GM12878 (cell line): ENCODE measurements at regions not wholly inside any gene's neighbourhood (a gene's known extent, or its start where the extent isn't known, plus 50 kb on each side); places are given as distances from the start of the nearest gene placed in this dataset.
A peak's percentile ranks its signal among the peaks of the same experiment; 100 is the strongest.

ENCODE experiments used
- ATAC-seq: fragments of 200-7000 bp; cut with Tn5 transposase; 3 replicates; pipeline ENCODE4 v1.9.1; 2020; ENCODE audit warnings: mild to moderate bottlenecking, moderate library complexity
- BruUV-seq: library from RNA; stranded (reverse); fragments of 400-500 nt; replicated peaks from 2 replicates; lab custom pipeline; 2021; lab: Mats Ljungman, UMichigan
- CTCF ChIA-PET: fragments of 300-600 bp; sonication (Branson Sonifier 250); formaldehyde crosslinking; extraction: SDS; loops from one replicate; lab custom pipeline; 2021; ENCODE audit warnings: inconsistent platforms; lab: Yijun Ruan, JAX
- POLR2A ChIA-PET: fragments of 350-600 bp; formaldehyde crosslinking; extraction: SDS; loops from one replicate; lab custom pipeline; 2021; ENCODE audit warnings: inconsistent platforms; lab: Charles Lee
- RAD21 ChIA-PET: fragments of 300-600 bp; sonication (Branson Sonifier 250); formaldehyde crosslinking; loops from one replicate; lab custom pipeline; 2023; ENCODE audit warnings: antibody characterized with exemption; ENCODE audit not compliant: unreplicated experiment; lab: Charles Lee
- SMC1A ChIA-PET: fragments of 300-600 bp; sonication (Branson Sonifier 250); formaldehyde crosslinking; loops from one replicate; lab custom pipeline; 2023; ENCODE audit not compliant: unreplicated experiment, uncharacterized antibody; lab: Charles Lee
- DNase-seq: peaks from one replicate; pipeline ENCODE4 v3.0.0-alpha.2; 2011; ENCODE audit warnings: low read depth, low spot score
- FAIRE-seq: peaks from 3 replicates; lab custom pipeline; 2011; peaks lifted over from hg19 to GRCh38; lab: Jason Lieb, UNC
- H2AFZ ChIP-seq: 2 replicates; pipeline ENCODE4 v1.6.0; 2011; ENCODE audit warnings: low read depth, low read length, control low read depth; ENCODE audit not compliant: control insufficient read depth
- H3K27ac ChIP-seq: 2 replicates; pipeline ENCODE4 v1.5.1; 2011; ENCODE audit warnings: control low read depth; ENCODE audit not compliant: control insufficient read depth, insufficient read depth
- H3K27me3 ChIP-seq, 2 experiments: replicated peaks in 1 of 2; 2 replicates each; pipeline versions ENCODE4 v1.6.0 to v1.6.1; 2011; ENCODE audit warnings: low read length in 1 of 2; ENCODE audit not compliant: control insufficient read depth in 2 of 2, insufficient read depth in 2 of 2
- H3K36me3 ChIP-seq, 2 experiments: 2 replicates each; pipeline ENCODE4 v1.5.1; 2011; ENCODE audit warnings: low read length in 1 of 2; ENCODE audit not compliant: control insufficient read depth in 2 of 2, insufficient read depth in 2 of 2
- H3K4me1 ChIP-seq: 2 replicates; pipeline ENCODE4 v1.6.1; 2011; ENCODE audit warnings: mild to moderate bottlenecking, low read length, moderate library complexity, mixed read lengths; ENCODE audit not compliant: control insufficient read depth, insufficient read depth
- H3K4me2 ChIP-seq: 2 replicates; pipeline ENCODE4 v1.6.0; 2011; ENCODE audit warnings: control low read depth; ENCODE audit not compliant: control insufficient read depth, insufficient read depth
- H3K4me3 ChIP-seq: fragments of 200-600 bp; sonication (generic); 2 replicates; pipeline ENCODE4 v1.5.1; 2016
- H3K79me2 ChIP-seq: 2 replicates; pipeline ENCODE4 v1.6.0; 2011; ENCODE audit warnings: low read length; ENCODE audit not compliant: control insufficient read depth, insufficient read depth
- H3K9ac ChIP-seq: 2 replicates; pipeline ENCODE4 v1.8.0; 2011; ENCODE audit warnings: low read length, control low read depth, mixed read lengths; ENCODE audit not compliant: control insufficient read depth, insufficient read depth
- H3K9me3 ChIP-seq: replicated peaks from 3 replicates; pipeline ENCODE4 v1.5.1; 2011; ENCODE audit warnings: mild to moderate bottlenecking, low read length; ENCODE audit not compliant: control insufficient read depth, insufficient read depth
- H4K20me1 ChIP-seq: 2 replicates; pipeline ENCODE4 v1.6.0; 2011; ENCODE audit not compliant: control insufficient read depth, insufficient read depth
- ATF7 ChIP-seq: fragments of 450-650 bp; IDR thresholded peaks from 2 replicates; pipeline ENCODE4 v1.6.1; 2016; ENCODE audit warnings: low read depth, mild to moderate bottlenecking
- BCL11A ChIP-seq: IDR thresholded peaks from 2 replicates; pipeline ENCODE4 v1.6.1; 2011; ENCODE audit warnings: low read depth, low read length
- CTCF ChIP-seq, 3 experiments: IDR thresholded peaks in 2 of 3; conservative IDR thresholded peaks in 1 of 3; 2 replicates each; pipeline ENCODE4 v1.5.1; 2011; ENCODE audit warnings: low read depth in 3 of 3, low read length in 3 of 3, mild to moderate bottlenecking in 3 of 3, control low read depth in 2 of 3, moderate library complexity in 2 of 3, inconsistent platforms in 1 of 3, mixed read lengths in 1 of 3; ENCODE audit not compliant: control insufficient read depth in 2 of 3, insufficient read depth in 1 of 3; ENCODE audit errors: extremely low read depth in 1 of 3
- GABPA ChIP-seq: IDR thresholded peaks from 2 replicates; pipeline ENCODE4 v1.6.1; 2014; ENCODE audit warnings: antibody characterized with exemption, low read depth, mild to moderate bottlenecking, inconsistent platforms
- KDM1A ChIP-seq: fragments of 200-600 bp; sonication (generic); IDR thresholded peaks from 2 replicates; pipeline ENCODE4 v1.6.1; 2016; ENCODE audit warnings: borderline replicate concordance
- POU2F2 ChIP-seq: IDR thresholded peaks from 3 replicates; pipeline ENCODE4 v1.6.1; 2011; ENCODE audit warnings: low read depth, mild to moderate bottlenecking, low read length, borderline replicate concordance
- RAD21 ChIP-seq: IDR thresholded peaks from 2 replicates; pipeline ENCODE4 v1.6.1; 2011; ENCODE audit warnings: mild to moderate bottlenecking, low read depth, low read length, moderate library complexity; ENCODE audit not compliant: insufficient read depth
- SMC3 ChIP-seq: IDR thresholded peaks from 2 replicates; pipeline ENCODE4 v1.6.1; 2011; ENCODE audit warnings: low read length, improper control_type of control experiment, borderline replicate concordance
- WGBS: methylation state at CpG from one replicate; pipeline ENCODE4 v1.1.6; 2016; ENCODE audit warnings: low lambda C conversion rate; ENCODE audit not compliant: insufficient replicate concordance, insufficient coverage; ENCODE audit errors: missing lambda C conversion rate; 5-methylcytosine and 5-hydroxymethylcytosine counted together
- in situ Hi-C: fragments of 300-500 bp; cut with MboI; formaldehyde crosslinking; loops from 9 replicates; pipeline ENCODE4 v1.14.3; 2018; ENCODE audit warnings: mixed read lengths
- intact Hi-C: fragments of 100-400 bp; cut with micrococcal nuclease; formaldehyde crosslinking; loops from one replicate; pipeline ENCODE4 v1.14.2; 2022; ENCODE audit not compliant: unreplicated experiment
- TF ChIP-seq, protein P1 (sequence below): IDR thresholded peaks from 2 replicates; pipeline ENCODE4 v1.6.1; 2011; ENCODE audit warnings: borderline replicate concordance, low read depth, mild to moderate bottlenecking, moderate library complexity, low read length; ENCODE audit not compliant: insufficient read depth, poor library complexity, severe bottlenecking

GRCh38 chr2:23198316-23199114 is 186.5 kb upstream of the KLHL29 start:
- H3K9me3 ChIP-seq = no peaks in the 10 kb centered on the region
- intact Hi-C loops = loop anchor here (1.0 to 10.0 kb wide), 3 partner anchors 204 to 366 kb away; no protein-coding TSS in a partner anchor
- no peak overlapping the region for H2AFZ ChIP-seq
- no peak overlapping the region for H3K4me3 ChIP-seq
- BruUV-seq = no TSS peak
- no peak overlapping the region for H3K4me2 ChIP-seq
- no peaks in the 10 kb centered on the region for H4K20me1 ChIP-seq
- 28% methylated on average over 12 of the region's 12 CpGs for WGBS
- H3K27me3 ChIP-seq = no peaks in the 10 kb centered on the region
- in situ Hi-C loops = no loop called here
- ChIA-PET RAD21 (interaction anchor here (0.7 to 1.3 kb wide), 3 partner anchors 9 to 260 kb away, joined by 3 to 4 read pairs (median 4); no protein-coding TSS in a partner anchor), CTCF (interaction anchor here (1.0 to 3.0 kb wide), 19 partner anchors 8 to 261 kb away, joined by 3 to 15 read pairs (median 4); no protein-coding TSS in a partner anchor), SMC1A (interaction anchor here (1.0 to 1.3 kb wide), 2 partner anchors 8 to 151 kb away, joined by 4 read pairs; no protein-coding TSS in a partner anchor), POLR2A (no interaction called here)
- no peaks in the 10 kb centered on the region for H3K4me1 ChIP-seq
- no peak for ATAC-seq
- no peak overlapping the region for H3K9ac ChIP-seq
- no peaks in the 10 kb centered on the region for H3K36me3 ChIP-seq
- H3K27ac ChIP-seq = no peak overlapping the region
- FAIRE-seq = no peak
- DNase-seq = no peak
- TF ChIP-seq GABPA = no peak
- H3K79me2 ChIP-seq = no peaks in the 10 kb centered on the region

DNA sequence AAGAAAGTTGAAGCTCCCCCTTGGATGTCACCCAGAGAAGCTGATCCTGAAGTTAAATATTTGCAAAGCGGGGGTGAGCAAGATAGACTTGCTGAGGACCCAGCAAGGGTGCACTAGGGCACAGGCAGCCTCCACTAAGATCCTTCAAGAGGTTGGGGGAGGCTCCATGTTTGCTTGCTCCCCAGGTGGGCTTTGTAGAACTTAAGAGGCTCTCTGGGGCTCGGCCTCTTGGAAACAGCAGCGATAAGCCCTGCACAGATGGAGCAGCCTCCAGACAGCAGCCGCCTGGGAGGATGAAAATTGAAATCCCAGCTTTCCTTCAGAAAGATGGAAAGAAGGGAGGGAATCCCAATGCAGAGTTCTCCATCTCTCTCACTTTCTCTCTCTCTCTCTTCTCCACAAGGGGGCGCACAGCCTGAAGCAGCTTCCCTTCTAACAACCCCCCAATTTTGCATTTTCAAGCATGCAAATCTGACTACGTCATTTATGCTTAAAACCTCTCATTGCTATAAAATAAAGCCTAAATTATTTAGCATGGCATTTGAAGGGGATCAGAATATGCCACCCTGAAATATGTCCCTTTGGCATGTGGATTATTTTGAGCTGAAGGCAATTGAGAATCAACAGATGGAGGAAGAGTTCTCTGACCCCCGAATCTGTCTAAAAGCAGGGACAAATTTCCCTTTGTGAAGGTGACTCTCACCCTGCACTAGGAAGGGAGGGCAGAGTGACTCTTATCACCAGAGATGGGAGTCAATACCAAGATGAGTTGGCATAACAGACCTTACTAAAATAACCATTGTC is 185.7 kb upstream of the KLHL29 start:
- no peak for DNase-seq

More for the DNA sequence above, 185.7 kb upstream of the KLHL29 start:
- H3K27me3 ChIP-seq = no peaks in the 10 kb centered on the region
- 2% methylated on average over 7 of the region's 7 CpGs for WGBS
- no peak overlapping the region for H3K4me3 ChIP-seq
- SMC1A ChIA-PET = interaction anchor here (0.6 to 1.3 kb wide), 2 partner anchors 9 to 499 kb away, joined by 3 to 4 read pairs; no protein-coding TSS in a partner anchor
- ATAC-seq = peak; percentile 72
- in situ Hi-C loops = no loop called here
- H4K20me1 ChIP-seq = no peaks in the 10 kb centered on the region
- no peaks in the 10 kb centered on the region for H3K4me1 ChIP-seq
- CTCF ChIA-PET = interaction anchor here (1.0 to 3.0 kb wide), 20 partner anchors 9 to 261 kb away, joined by 3 to 15 read pairs (median 4); no protein-coding TSS in a partner anchor
- no peaks in the 10 kb centered on the region for H3K36me3 ChIP-seq
- RAD21 ChIA-PET = interaction anchor here (0.7 to 1.3 kb wide), 3 partner anchors 9 to 259 kb away, joined by 3 to 4 read pairs (median 4); no protein-coding TSS in a partner anchor
- intact Hi-C loops = loop anchor here (1.0 to 10.0 kb wide), 3 partner anchors 203 to 365 kb away; no protein-coding TSS in a partner anchor
- FAIRE-seq = no peak
- H3K27ac ChIP-seq = no peak overlapping the region
- no peaks in the 10 kb centered on the region for H3K9me3 ChIP-seq
- no peak overlapping the region for H3K4me2 ChIP-seq
- peak; percentile 53 to 73 (median 72) for TF ChIP-seq CTCF (IDR thresholded peaks at IDR 0.05 in 2 of 3, conservative IDR thresholded peaks at IDR 0.05 in 1 of 3; ENCODE audit: control insufficient read depth in 2 of 3, extremely low read depth in 1 of 3, insufficient read depth in 1 of 3, low read depth in 3 of 3, low read length in 3 of 3)
- TF ChIP-seq ATF7 = peak; percentile 27; the same call in 1 of the 2 replicates
- peak; percentile 38; the same call in 1 of the 3 replicates for TF ChIP-seq POU2F2
- TF ChIP-seq KDM1A = no peak
- TF ChIP-seq, protein P1, sequence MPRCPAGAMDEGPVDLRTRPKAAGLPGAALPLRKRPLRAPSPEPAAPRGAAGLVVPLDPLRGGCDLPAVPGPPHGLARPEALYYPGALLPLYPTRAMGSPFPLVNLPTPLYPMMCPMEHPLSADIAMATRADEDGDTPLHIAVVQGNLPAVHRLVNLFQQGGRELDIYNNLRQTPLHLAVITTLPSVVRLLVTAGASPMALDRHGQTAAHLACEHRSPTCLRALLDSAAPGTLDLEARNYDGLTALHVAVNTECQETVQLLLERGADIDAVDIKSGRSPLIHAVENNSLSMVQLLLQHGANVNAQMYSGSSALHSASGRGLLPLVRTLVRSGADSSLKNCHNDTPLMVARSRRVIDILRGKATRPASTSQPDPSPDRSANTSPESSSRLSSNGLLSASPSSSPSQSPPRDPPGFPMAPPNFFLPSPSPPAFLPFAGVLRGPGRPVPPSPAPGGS = no peak
- no peak for TF ChIP-seq BCL11A
- peak; percentile 59 for TF ChIP-seq SMC3
- TF ChIP-seq RAD21 = peak; percentile 27; the same call in 1 of the 2 replicates
- no peak overlapping the region for H2AFZ ChIP-seq
- no peak overlapping the region for H3K9ac ChIP-seq
- BruUV-seq = no TSS peak
- H3K79me2 ChIP-seq = no peaks in the 10 kb centered on the region
- POLR2A ChIA-PET = no interaction called here
